C4-2B (cell line): ENCODE measurements at regions not wholly inside any gene's neighbourhood (a gene's known extent, or its start where the extent isn't known, plus 50 kb on each side); places are given as distances from the start of the nearest gene placed in this dataset.

ENCODE experiments used
- CTCF ChIP-seq: fragments of 450-650 bp; conservative IDR thresholded peaks from 2 replicates; pipeline ENCODE4 v1.5.1; 2017; ENCODE audit warnings: mild to moderate bottlenecking
- ZFX ChIP-seq: fragments of 450-650 bp; IDR thresholded peaks from 2 replicates; pipeline ENCODE4 v1.6.1; 2017

GRCh38 chr2:56743807-56744206 is 560.0 kb downstream of the CCDC85A start:
- TF ChIP-seq CTCF (no peak), ZFX (no peak)
